ENCODE measurements at regions not wholly inside any gene's neighbourhood (a gene's known extent, or its start where the extent isn't known, plus 50 kb on each side); places are given as distances from the start of the nearest gene placed in this dataset.

DNA sequence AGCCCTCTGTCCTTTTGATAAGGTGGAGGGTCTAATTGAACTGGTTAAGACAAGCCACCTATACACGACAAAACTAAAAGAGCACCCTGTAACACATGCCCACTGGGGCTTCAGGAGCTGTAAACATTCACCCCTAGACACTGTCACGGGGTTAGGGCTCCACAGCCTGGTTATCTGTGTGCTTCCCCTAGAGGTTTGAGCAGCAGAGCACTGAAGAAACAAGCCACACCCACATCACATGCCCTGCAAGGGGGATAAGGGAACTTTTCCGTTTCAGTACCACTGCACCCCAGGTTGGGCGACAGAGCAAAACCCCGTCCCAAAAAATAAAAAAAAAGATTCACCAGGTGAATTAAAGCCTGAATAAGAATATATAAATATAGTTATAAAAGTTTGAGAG, 913.7 kb upstream of the ACVR2A start:
- peak; percentile 0 for DNase-seq

- peak; percentile 30 for DNase-seq
Observed at GRCh38 chr2:146927080-146927711, 917.6 kb upstream of the ACVR2A start.

- DNase-seq: no peak
Observed at GRCh38 chr2:146918280-146918679, 926.5 kb upstream of the ACVR2A start.

DNA sequence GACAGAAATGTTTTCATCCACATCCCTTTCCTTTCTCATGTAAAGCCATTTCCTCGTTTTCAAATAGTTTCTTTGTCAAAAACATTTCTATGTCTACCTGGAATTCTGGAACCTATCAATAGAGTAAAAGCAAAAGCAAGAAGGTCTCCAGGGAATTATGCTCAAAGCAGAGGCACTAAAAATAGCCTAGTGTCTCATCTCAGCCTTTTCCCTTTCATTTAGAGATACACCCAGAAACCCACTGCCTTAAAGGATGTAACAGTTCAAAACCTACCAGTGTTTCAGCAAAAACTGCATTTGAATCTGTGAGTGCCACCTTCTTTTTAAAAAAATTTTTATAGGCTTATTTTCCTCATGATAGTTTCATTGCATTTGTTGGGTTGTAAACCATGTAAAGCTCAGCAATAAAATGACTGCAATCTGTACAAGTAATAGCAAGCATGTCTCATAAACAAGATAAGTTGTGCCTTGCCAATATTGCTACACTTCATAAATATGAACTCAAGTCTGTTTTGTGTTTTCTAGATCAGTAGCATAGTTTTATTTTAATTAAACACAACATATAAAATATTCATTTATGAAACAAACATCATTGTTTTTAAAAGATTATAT, 927.3 kb upstream of the ACVR2A start:
- no peak for DNase-seq

GRCh38 chr2:146916914-146917313, 927.9 kb upstream of the ACVR2A start:
- DNase-seq: no peak

- DNase-seq: no peak
Observed at GRCh38 chr2:146913476-146913875, 931.4 kb upstream of the ACVR2A start.

DNA sequence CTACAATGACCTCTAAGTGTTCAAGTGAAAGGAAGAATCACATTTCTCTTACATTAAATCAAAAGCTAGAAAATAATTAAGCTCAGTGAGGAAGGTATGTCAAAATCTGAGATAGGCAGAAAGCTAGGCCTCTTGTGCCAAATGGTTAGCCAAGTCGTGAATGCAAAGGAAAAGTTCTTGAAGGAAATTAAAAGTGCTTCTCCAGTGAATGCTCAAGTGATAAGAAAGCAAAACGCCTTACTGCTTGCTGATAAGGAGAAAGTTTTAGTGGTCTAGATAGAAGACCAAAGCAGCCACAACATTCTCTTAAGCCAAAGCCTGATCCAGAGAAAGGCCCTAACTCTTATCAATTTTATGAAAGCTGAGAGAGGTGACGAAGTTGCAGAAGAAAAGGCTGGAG, 932.3 kb upstream of the ACVR2A start:
- DNase-seq: no peak

GRCh38 chr2:146908776-146909175, 936.1 kb upstream of the ACVR2A start:
- DNase-seq: no peak

DNA sequence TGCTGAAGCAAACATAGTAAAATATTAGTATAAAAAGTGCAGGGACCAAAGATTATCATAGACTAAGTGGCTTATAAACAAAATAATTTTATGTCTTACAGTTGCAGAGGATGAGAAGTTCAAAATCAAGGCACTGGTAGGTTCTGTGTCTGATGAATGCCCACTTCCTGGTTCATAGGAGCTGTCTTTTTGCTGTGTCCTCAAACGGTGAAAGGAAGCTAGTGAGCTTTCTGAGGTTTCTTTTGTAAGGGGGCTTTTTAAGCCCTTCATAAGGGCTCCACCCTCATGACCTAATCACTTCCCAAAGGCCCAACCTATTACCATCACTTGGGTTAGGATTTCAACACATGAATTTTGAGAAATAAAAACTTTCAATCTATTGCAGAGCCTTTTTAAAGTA, 946.7 kb upstream of the ACVR2A start:
- no peak for DNase-seq

DNA sequence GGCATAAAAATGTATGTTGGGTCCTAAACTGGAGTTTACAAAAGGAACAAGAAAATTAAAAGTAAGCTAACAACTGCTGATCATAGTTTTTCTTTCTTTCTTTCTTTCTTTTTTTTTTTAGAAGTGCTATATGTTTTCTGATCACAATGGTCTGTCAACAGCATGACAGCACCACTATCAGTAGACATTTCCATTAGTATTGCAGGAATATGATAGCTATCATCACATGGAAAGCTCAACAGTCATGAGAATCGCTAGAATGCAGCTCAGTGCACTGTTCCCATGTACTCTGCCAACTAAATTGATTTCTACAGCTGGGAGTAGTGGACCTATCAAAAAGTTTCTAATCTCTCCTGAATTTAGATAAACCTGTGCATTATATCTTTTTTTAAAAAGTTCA, 950.3 kb upstream of the ACVR2A start:
- no peak for DNase-seq

GRCh38 chr2:146893500-146894041, 951.3 kb upstream of the ACVR2A start:
- no peak for DNase-seq

DNA sequence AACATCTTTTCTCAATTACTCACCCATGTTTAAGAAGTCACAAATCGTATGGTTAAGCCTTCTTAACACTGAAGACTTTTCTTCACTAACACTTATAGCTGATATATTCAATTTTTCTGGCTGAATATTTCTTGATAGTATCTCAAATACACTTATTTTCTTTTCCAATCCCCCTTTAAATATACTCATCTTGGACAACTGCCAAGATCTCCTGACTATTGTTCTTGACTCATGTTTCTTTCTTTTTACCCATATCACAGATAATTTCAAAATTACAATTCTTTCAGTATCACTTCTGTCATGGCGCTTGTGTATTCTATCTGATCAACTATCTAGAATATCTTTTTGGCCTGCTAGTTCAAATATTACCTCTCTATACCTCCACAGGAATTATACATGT, 954.3 kb upstream of the ACVR2A start:
- DNase-seq: no peak

GRCh38 chr2:146879882-146880281, 964.9 kb upstream of the ACVR2A start:
- no peak for DNase-seq

GRCh38 chr2:146874260-146874658, 970.6 kb upstream of the ACVR2A start:
- no peak for DNase-seq

DNA sequence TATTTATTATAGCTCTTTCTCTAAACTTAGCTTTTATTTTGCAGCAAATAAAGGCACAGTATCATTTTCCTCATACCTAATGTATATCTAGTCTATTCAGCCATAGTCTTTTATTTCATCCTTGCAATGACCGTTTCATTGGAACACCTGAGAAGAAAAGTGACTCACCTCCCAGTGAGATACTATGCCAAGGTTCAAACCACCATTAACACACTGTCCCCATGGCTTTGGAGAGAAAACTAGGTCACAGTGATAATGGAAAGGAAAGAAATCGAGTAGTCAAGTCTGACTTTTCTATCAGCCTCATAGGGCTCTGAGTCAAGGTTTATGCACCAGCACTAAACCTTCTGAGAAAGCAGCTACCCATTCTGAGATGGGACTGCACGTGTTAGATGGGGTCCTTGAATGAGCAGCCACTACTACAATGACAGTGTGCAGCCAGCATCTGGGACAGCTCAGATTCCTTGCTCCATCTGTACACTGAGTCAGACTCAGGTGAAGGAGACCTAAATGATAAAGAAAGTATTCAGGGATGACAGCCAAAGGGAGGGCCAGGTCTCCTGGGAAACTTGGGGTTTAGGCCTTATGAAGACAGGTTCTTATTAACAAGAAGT, 971.1 kb upstream of the ACVR2A start:
- no peak for DNase-seq

- no peak for DNase-seq
Observed at GRCh38 chr2:146873056-146873455, 971.8 kb upstream of the ACVR2A start.

- no peak for DNase-seq
Observed at GRCh38 chr2:146870691-146871090, 974.1 kb upstream of the ACVR2A start.

DNA sequence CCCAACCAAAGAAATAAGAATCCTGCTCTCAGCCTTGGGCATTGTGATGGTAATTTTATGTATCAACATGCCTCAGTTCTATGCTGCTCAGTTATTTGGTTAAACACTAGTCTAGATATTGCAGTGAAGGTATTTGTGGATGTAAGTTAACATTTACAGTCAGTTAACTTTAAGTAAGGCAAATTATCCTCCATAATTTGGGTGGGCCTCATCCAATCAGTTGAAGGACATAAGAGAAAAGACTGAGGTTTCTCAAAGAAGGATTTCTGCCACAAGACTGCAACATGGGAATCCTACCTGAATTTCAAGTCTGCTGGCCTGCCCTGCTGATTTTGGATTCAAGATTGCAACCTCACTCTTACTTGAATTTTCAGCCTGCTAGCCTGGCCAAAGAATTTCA, 975.5 kb upstream of the ACVR2A start:
- no peak for DNase-seq

DNA sequence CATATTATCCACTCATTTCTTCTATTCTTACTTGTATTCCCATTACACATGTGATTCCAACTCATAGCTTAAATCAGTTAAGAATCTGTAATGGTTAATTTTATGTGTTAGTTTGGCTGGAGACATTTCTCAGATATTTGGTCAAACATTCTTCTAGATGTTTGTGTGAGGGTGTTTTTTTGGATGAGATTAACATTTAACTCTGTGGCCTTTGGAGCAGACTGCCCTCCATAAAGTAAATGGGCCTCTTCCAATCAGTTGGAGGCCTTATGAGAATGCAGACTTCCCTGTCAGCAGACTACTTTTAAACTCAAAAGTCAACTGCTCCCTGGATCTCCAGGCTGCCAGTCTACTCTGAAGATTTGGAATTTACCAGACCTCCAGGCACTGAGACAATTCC, 976.8 kb upstream of the ACVR2A start:
- no peak for DNase-seq

GRCh38 chr2:146867477-146867986, 977.3 kb upstream of the ACVR2A start:
- DNase-seq: no peak

GRCh38 chr2:146853741-146854444, 990.9 kb upstream of the ACVR2A start:
- DNase-seq: no peak

DNA sequence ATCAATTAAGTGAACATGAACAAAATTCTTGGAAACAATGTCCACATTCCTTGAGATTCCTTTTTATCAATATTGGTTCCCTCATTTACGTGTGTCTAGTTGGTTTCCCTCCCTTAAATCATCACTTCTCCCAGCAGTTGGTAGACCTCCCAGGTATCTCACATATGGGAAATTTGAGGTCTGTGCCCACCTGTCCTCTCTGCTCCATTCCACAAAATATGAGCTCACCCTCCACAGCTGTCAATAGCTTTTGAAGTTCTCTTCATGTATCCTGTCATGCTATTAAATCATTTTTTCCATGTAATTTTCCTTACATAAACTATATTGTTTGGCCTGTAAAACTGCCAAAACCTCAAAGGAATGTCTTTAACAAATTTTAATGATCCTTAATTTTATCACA, 992.2 kb upstream of the ACVR2A start:
- no peak for DNase-seq

- no peak for DNase-seq
Observed at GRCh38 chr2:146850746-146851145, 994.1 kb upstream of the ACVR2A start.

DNA sequence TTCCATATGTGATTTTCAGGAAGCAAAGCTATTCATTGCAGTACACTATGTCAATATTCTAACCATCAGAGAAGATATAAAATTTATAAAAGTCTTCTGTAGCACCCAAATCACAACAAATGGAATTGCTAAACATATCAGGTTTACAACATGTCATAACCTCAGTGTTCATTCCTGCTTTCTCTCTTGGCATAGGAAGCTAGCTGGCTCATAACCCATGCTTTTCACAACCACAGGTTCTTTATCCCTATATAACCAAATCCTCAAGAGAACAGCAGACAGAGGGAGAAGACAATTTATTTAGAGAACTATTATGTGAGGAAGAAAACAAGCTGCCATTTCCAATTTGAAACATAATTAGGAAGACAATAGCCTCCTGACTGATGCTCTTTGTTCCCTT, 997.0 kb upstream of the ACVR2A start:
- DNase-seq: no peak
